ENCODE measurements at regions not wholly inside any gene's neighbourhood (a gene's known extent, or its start where the extent isn't known, plus 50 kb on each side); places are given as distances from the start of the nearest gene placed in this dataset.

DNA sequence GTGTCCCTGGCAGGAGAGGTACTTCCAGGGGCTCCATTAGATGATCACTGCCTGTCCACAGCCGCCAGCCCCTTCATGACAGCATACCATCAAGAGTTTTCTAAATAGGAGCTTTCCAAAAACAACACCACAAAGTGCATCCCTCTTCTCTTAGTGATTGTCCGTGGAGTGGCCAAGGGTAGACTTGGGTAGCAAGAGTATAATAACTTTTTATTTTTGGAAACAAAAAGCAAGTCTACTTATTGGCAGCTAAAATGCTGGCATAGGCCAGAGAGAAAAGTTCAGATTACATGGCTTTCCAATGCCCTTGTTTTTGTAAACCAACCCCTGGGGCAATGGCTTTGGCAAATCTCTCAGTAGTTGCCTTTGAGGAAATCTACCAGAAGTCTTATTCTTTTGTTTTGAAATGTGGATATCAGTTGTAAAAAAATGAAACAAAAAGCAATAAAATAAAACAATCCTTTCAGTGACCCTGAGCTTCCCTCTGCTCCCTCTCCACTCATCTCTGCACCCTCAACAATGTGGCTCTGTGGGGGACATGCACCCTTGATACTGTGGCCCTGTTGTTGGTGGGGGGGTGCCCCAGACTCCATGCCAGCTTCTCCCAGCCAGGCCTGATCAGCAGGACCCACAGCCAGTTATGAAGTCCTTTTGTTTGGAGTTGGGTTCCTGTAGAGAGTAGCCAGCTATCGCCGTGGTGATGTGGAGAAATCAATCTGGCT, 294.1 kb downstream of the DLEU7 start:
- Mint-ChIP-seq H3K27ac (no peak overlapping the region), H3K9me3 (peaks cover 8% of the 10 kb centered on the region), H3K4me1 (no peaks in the 10 kb centered on the region), H3K36me3 (ENCODE audit: low read depth) (no peaks in the 10 kb centered on the region), H3K27me3 (peaks cover 12% of the 10 kb centered on the region), H3K4me3 (no peak overlapping the region)
- ChIA-PET POLR2A (no interaction called here), CTCF (no interaction called here)
- no peak for DNase-seq

DNA sequence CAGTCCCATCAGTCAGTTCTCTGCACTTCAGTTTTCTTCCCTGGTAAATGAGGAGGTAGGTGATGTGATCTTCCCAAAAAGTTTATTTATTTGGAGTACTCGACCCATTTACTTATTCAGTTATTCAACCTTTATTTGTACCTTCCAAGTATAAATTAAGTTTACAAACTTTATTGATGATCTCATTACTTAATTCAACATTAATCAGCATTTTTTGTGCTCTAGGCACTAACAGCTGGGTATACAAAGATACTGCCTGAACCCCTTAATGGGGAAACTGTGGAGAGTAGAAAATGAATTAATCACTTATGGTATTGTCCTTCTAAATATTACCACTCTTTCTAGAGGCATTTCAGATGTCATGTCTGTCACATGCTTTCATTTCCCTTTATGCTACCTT, 293.3 kb downstream of the DLEU7 start:
- Mint-ChIP-seq H3K36me3 (ENCODE audit: low read depth) (no peaks in the 10 kb centered on the region), H3K4me1 (no peaks in the 10 kb centered on the region), H3K27me3 (peaks cover 12% of the 10 kb centered on the region), H3K27ac (no peak overlapping the region), H3K4me3 (no peak overlapping the region), H3K9me3 (peaks cover 6% of the 10 kb centered on the region)
- CTCF ChIA-PET = no interaction called here
- POLR2A ChIA-PET = no interaction called here
- DNase-seq = no peak

DNA sequence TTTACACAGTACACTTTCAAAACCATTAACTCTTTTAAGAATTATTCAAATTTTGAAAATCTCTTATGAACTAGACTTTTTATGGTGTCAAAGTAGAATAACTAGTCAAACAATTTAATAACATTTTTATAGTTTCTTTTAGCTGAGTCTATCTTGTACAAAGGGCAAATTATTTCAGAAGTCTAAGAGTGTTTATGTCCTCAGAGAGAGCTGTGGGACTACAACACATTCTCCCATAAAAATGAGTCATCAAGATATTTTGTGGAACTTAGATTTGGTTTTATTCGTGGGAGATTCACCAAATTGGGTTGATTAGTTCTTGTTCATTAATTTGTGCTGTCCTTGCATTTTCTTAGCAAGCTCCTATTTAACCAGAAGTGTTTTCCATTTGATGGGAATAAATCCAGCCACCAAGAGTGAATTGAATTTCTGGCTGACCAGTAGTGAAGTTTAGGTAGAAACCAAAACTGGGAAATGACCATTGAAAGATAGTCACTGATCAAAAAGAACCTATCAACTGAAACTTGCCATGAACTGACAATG, 291.0 kb downstream of the DLEU7 start:
- POLR2A ChIA-PET = no interaction called here
- no peaks in the 10 kb centered on the region for H3K4me1 Mint-ChIP-seq

DNA sequence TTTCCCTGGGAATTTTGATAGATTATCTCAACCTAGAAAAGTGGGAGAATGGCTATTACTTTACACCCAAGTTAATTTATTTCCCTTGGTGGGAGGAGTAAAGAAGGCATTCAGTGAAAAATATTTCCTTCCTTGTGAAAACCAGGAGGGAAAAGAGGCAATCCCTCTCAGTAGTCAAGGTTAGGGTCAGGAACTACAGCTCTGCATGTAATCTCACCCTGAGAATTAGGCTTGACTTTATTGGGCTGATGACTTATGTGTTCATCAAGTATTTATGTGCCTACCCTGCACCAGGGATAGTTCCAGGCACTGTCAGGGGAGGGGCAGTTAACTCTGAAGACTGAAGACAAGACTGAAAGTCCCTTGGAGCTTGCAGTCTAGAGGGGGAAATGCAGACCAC, 281.8 kb downstream of the DLEU7 start:
- H3K9me3 Mint-ChIP-seq = peaks cover 2% of the 10 kb centered on the region
- no peaks in the 10 kb centered on the region for H3K4me1 Mint-ChIP-seq
- no peak for DNase-seq
- no peak overlapping the region for H3K4me3 Mint-ChIP-seq
- no peak overlapping the region for H3K27ac Mint-ChIP-seq
- peaks cover 11% of the 10 kb centered on the region for H3K27me3 Mint-ChIP-seq
- CTCF ChIA-PET = no interaction called here
- no peaks in the 10 kb centered on the region for H3K36me3 Mint-ChIP-seq (ENCODE audit: low read depth)
- POLR2A ChIA-PET = no interaction called here

More for the DNA sequence above, 291.0 kb downstream of the DLEU7 start:
- DNase-seq = no peak
- Mint-ChIP-seq H3K36me3 (ENCODE audit: low read depth) (no peaks in the 10 kb centered on the region), H3K4me3 (no peak overlapping the region), H3K27me3 (peaks cover 11% of the 10 kb centered on the region), H3K9me3 (peaks cover 5% of the 10 kb centered on the region), H3K27ac (no peak overlapping the region)
- CTCF ChIA-PET = interaction anchor here (1.2 kb wide), 1 partner anchor 11 kb away, joined by 3 read pairs; no protein-coding TSS in a partner anchor

DNA sequence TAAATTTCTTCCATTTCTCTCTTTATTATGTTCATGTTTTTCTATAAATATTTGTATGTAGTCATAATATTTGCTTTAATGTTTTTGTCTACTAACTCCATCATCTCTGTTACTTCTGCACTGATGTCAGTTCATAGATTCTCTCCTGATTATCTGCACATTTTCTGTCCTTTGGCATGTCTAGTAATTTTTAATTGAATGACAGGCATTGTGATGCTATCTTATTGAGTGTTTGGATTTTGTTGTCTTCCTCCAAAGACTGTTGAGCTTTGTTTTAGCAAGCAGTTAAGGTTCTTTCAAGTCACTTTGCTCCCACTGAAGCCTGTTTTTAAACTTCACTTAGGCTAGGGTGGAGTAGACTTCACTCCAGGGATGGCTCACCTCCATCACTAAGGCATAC, 276.8 kb downstream of the DLEU7 start:
- Mint-ChIP-seq H3K27ac (no peak overlapping the region), H3K4me1 (no peaks in the 10 kb centered on the region), H3K36me3 (ENCODE audit: low read depth) (no peaks in the 10 kb centered on the region), H3K9me3 (peaks cover 4% of the 10 kb centered on the region), H3K4me3 (no peak overlapping the region), H3K27me3 (peaks cover 24% of the 10 kb centered on the region)
- ChIA-PET CTCF (no interaction called here), POLR2A (no interaction called here)
- no peak for DNase-seq

DNA sequence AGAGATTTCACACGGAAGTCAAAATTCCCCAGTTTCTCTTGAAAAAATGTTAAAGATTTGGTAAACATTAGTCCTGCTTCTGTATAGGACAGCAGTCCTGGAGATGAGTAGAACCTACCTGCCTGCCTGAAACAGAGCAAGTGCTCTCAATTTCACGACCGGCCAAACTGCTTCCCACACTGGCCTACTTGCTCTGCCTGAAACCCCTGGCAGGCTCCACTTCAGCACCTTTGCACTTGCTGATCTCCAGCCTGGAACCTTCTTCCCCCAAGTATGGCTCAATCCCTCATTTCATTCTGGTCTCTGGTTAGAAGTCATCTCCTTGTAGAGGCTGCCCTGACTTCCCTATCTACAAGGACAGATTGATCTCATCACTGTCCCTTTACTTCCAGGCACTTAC, 271.4 kb downstream of the DLEU7 start:
- no peak overlapping the region for H3K27ac Mint-ChIP-seq
- ChIA-PET CTCF (no interaction called here), POLR2A (no interaction called here)
- no peaks in the 10 kb centered on the region for H3K4me1 Mint-ChIP-seq
- peaks cover 13% of the 10 kb centered on the region for H3K27me3 Mint-ChIP-seq
- H3K36me3 Mint-ChIP-seq (ENCODE audit: low read depth) = no peaks in the 10 kb centered on the region
- H3K4me3 Mint-ChIP-seq = no peak overlapping the region
- H3K9me3 Mint-ChIP-seq = peaks cover 3% of the 10 kb centered on the region
- DNase-seq = no peak

DNA sequence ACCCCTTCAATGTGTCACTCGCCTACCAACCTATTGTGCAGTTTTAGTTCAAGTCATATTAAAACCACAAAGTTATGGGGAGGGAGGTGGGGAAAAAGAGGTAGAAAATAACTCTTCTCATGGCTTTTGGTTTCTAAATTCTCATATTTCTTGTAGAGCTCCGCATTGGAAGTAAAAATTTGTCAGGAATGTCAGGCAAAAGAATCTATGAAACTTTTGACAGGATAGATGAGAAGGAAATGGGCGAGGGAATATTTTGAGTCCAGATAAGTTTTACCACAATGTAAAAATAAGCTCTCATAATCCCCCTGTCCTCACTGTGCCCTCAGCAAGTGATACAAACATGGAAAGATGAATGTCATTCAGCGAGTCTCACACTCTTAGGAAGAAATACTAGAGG, 270.4 kb downstream of the DLEU7 start:
- Mint-ChIP-seq H3K27ac (no peak overlapping the region), H3K27me3 (peaks cover 5% of the 10 kb centered on the region), H3K9me3 (peaks cover 3% of the 10 kb centered on the region), H3K36me3 (ENCODE audit: low read depth) (no peaks in the 10 kb centered on the region), H3K4me1 (no peaks in the 10 kb centered on the region), H3K4me3 (no peak overlapping the region)
- DNase-seq = no peak
- ChIA-PET POLR2A (no interaction called here), CTCF (no interaction called here)

DNA sequence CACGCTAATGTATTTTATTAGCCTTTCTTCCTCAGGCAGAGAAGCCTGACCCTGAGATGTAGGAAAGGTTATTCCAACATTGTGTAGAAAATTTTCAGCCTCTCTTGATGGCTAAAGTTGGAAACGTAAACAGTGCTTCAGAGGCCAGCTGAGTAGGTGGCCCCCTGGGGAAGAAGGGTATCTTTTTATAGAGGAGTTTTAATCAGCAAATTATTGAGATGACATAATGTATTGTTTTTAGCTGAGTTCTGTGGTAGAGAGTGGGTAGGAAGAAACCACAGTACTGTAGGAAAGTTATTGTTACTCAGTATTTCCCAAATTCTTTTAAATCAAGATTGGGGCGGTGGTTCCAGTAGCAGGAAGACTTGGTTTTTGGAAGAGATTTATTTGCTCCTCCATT, 268.8 kb downstream of the DLEU7 start:
- CTCF ChIA-PET = no interaction called here
- no peak overlapping the region for H3K27ac Mint-ChIP-seq
- no peak for DNase-seq
- H3K9me3 Mint-ChIP-seq = peaks cover 3% of the 10 kb centered on the region
- H3K4me1 Mint-ChIP-seq = no peaks in the 10 kb centered on the region
- peaks cover 3% of the 10 kb centered on the region for H3K27me3 Mint-ChIP-seq
- no peaks in the 10 kb centered on the region for H3K36me3 Mint-ChIP-seq (ENCODE audit: low read depth)
- POLR2A ChIA-PET = no interaction called here
- no peak overlapping the region for H3K4me3 Mint-ChIP-seq

DNA sequence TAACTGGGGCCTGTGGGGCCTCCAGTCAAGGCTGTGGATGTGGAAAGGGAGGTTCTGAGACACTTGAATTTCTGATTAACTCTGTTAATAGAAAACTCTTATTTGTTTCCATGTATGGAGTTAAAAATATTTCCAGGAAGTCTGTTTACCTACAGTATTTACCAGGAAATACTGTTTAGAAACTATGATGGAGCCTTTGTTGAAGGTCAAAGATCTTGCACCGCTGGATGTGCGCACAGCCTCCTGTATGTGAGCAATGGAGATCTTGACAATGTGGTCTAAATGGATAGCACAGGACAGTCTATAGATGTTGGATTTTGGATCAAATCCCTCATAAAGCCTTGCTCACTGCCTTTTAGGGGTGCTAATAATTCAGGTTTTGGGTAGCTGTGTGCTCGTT, 268.4 kb downstream of the DLEU7 start:
- Mint-ChIP-seq H3K4me1 (no peaks in the 10 kb centered on the region), H3K27ac (no peak overlapping the region), H3K27me3 (no peaks in the 10 kb centered on the region), H3K36me3 (ENCODE audit: low read depth) (no peaks in the 10 kb centered on the region), H3K9me3 (peaks cover 3% of the 10 kb centered on the region), H3K4me3 (no peak overlapping the region)
- CTCF ChIA-PET = interaction anchor here (0.7 to 0.9 kb wide), 2 partner anchors 13 to 18 kb away, joined by 3 read pairs; no protein-coding TSS in a partner anchor
- no peak for DNase-seq
- POLR2A ChIA-PET = no interaction called here

DNA sequence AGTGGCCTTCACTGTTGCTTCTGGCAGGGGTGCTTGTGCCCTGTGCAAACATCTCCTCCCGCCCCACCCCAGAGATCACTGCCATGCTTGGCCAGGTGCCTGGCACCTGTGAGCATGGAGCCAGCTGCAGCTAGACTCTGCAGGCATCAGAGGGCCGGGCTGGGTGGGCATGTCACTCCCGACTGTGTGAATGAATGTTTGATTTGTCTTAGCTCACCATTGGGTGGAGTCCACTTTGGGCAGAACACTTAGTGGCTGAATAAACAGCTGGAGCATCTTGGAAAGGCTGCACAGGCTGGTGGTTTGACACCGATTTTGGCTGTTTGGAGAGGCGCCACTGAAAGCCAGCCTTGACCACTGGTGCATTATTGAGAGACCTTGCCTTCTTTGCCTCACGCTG, 267.3 kb downstream of the DLEU7 start:
- H3K4me3 Mint-ChIP-seq = no peak overlapping the region
- no peaks in the 10 kb centered on the region for H3K27me3 Mint-ChIP-seq
- POLR2A ChIA-PET = no interaction called here
- CTCF ChIA-PET = interaction anchor here (0.7 kb wide), 1 partner anchor 12 kb away, joined by 3 read pairs; no protein-coding TSS in a partner anchor
- DNase-seq = no peak
- H3K27ac Mint-ChIP-seq = no peak overlapping the region
- peaks cover 3% of the 10 kb centered on the region for H3K9me3 Mint-ChIP-seq
- no peaks in the 10 kb centered on the region for H3K4me1 Mint-ChIP-seq
- no peaks in the 10 kb centered on the region for H3K36me3 Mint-ChIP-seq (ENCODE audit: low read depth)

DNA sequence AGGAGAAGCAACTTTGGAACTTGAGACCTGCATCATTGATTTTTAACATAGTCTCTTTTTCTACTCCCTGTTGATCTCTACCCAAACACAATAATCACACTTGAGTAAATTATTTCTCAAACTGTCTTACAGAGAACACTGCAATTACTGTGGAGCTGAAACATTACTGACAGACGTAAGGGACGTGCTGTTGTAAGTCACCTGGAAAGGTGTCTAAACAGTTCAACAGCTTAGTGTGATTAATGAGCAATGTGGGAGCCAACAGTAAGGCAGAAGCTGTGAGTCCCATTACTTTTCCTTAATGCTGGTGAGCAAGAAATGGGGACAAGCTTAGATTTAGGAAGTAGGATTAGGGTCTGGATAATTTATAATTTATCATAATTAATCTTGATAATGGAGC, 265.7 kb downstream of the DLEU7 start:
- Mint-ChIP-seq H3K27me3 (no peaks in the 10 kb centered on the region), H3K36me3 (ENCODE audit: low read depth) (no peaks in the 10 kb centered on the region), H3K4me1 (no peaks in the 10 kb centered on the region), H3K27ac (no peak overlapping the region), H3K4me3 (no peak overlapping the region), H3K9me3 (peaks cover 3% of the 10 kb centered on the region)
- CTCF ChIA-PET = no interaction called here
- DNase-seq = no peak
- POLR2A ChIA-PET = no interaction called here

DNA sequence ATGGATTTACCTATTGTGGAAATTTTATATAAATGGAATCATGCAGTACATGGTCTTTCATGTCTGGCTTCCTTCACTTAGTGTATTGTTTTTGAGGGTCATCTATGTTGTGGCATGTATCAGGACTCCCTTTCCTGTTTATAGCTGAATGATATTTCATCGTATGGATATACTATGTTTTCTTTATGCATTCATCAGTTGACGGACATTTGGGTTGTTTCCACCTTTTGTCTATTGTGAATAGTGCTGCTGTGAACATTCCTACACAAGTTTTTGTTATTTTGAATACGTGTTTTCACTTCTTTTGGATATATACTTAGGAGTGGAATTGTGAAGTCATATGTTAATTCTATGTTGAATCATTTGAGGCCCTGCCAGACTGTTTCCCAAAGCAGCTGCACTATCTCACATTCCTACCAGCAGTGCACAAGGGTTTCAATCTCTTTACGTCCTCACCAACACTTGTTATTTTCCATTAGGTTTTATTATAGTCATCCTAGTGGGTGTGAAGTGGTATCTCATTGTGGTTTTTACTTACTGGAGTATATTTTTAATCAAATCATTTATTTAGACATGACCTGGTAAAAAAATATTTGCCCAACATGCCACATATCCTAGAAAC, 262.7 kb downstream of the DLEU7 start:
- H3K36me3 Mint-ChIP-seq (ENCODE audit: low read depth) = no peaks in the 10 kb centered on the region
- no peak for DNase-seq
- no peak overlapping the region for H3K4me3 Mint-ChIP-seq
- no peaks in the 10 kb centered on the region for H3K27me3 Mint-ChIP-seq
- ChIA-PET CTCF (interaction anchor here (1.5 kb wide), 1 partner anchor 11 kb away, joined by 3 read pairs; no protein-coding TSS in a partner anchor), POLR2A (no interaction called here)
- H3K27ac Mint-ChIP-seq = no peak overlapping the region
- no peaks in the 10 kb centered on the region for H3K4me1 Mint-ChIP-seq
- H3K9me3 Mint-ChIP-seq = no peaks in the 10 kb centered on the region

DNA sequence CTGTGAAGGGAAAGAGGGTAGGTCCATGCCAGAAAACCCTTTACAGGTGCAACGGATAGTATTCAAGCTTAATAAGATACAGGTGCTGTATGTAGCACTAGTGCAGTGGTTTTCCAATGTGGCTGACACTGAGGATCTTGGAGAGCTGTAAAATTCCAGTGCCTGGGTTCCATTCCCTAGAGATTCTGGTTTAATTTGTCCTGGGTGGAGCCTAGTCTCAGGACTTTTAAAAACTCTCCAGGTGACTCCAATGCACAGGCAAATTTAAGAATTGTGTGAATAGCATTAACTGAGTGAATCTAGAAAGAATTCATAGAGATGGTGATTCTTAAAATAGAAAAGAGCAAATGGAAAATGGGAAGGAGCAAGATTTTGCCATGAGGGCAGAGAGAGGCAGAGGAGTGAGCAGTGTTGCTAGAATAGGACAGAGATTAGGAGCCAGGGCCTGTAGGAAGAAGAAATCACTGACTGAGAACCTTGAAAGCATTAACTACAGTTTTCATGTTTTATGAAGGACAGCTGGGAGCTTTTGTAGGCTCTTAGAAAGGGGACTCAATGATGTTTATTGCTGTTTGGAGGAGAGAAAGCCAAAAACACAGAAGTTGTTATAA, 261.8 kb downstream of the DLEU7 start:
- no peak overlapping the region for H3K4me3 Mint-ChIP-seq
- no peaks in the 10 kb centered on the region for H3K9me3 Mint-ChIP-seq
- H3K27me3 Mint-ChIP-seq = peaks cover 2% of the 10 kb centered on the region
- CTCF ChIA-PET = interaction anchor here (1.5 kb wide), 1 partner anchor 10 kb away, joined by 3 read pairs; no protein-coding TSS in a partner anchor
- DNase-seq = no peak
- H3K4me1 Mint-ChIP-seq = no peaks in the 10 kb centered on the region
- POLR2A ChIA-PET = no interaction called here
- H3K27ac Mint-ChIP-seq = no peak overlapping the region
- H3K36me3 Mint-ChIP-seq (ENCODE audit: low read depth) = no peaks in the 10 kb centered on the region
